NCI-H2107 treated with DMSO at 0.1 percent for 48 hours (cell line): ENCODE measurements at regions not wholly inside any gene's neighbourhood (a gene's known extent, or its start where the extent isn't known, plus 50 kb on each side); places are given as distances from the start of the nearest gene placed in this dataset.

Source experiments
- DNase-seq: peaks from one replicate; lab custom pipeline; 2025; ENCODE audit not compliant: unreplicated experiment; lab: John Stamatoyannopoulos, UW

GRCh38 chr4:14659286-14659685 is 343.0 kb upstream of the CPEB2 start:
- DNase-seq, result no peak

GRCh38 chr4:14667624-14668151 is 334.6 kb upstream of the CPEB2 start:
- DNase-seq, result no peak

- DNase-seq, result no peak
Measured at GRCh38 chr4:14668296-14668695, 334.0 kb upstream of the CPEB2 start.

- DNase-seq, result no peak
Measured at GRCh38 chr4:14669371-14669770, 332.9 kb upstream of the CPEB2 start.

GRCh38 chr4:14671146-14671545 is 331.1 kb upstream of the CPEB2 start:
- DNase-seq, result no peak

- no peak for DNase-seq
Measured at GRCh38 chr4:14675279-14675985, 326.8 kb upstream of the CPEB2 start.

- DNase-seq, result no peak
Measured at GRCh38 chr4:14679906-14680305, 322.4 kb upstream of the CPEB2 start.

GRCh38 chr4:14681330-14681729 is 321.0 kb upstream of the CPEB2 start:
- no peak for DNase-seq

- DNase-seq, result no peak
Measured at GRCh38 chr4:14693728-14694127, 308.6 kb upstream of the CPEB2 start.

- no peak for DNase-seq
Measured at GRCh38 chr4:14695095-14695845, 307.0 kb upstream of the CPEB2 start.

GRCh38 chr4:14700083-14700482 is 302.2 kb upstream of the CPEB2 start:
- no peak for DNase-seq

- no peak for DNase-seq
Measured at GRCh38 chr4:14700544-14700943, 301.7 kb upstream of the CPEB2 start.

GRCh38 chr4:14701389-14701788 is 300.9 kb upstream of the CPEB2 start:
- DNase-seq, result no peak

GRCh38 chr4:14701896-14702295 is 300.4 kb upstream of the CPEB2 start:
- DNase-seq, result no peak

GRCh38 chr4:14708574-14708973 is 293.7 kb upstream of the CPEB2 start:
- DNase-seq, result no peak

- no peak for DNase-seq
Measured at GRCh38 chr4:14711259-14711658, 291.0 kb upstream of the CPEB2 start.

GRCh38 chr4:14716691-14717090 is 285.6 kb upstream of the CPEB2 start:
- no peak for DNase-seq

GRCh38 chr4:14719053-14719452 is 283.2 kb upstream of the CPEB2 start:
- DNase-seq, result no peak

GRCh38 chr4:14726441-14726840 is 275.8 kb upstream of the CPEB2 start:
- DNase-seq, result no peak

GRCh38 chr4:14726877-14727361 is 275.4 kb upstream of the CPEB2 start:
- peak; percentile 26 for DNase-seq

- no peak for DNase-seq
Measured at GRCh38 chr4:14729282-14730000, 272.8 kb upstream of the CPEB2 start.

GRCh38 chr4:14742054-14742453 is 260.2 kb upstream of the CPEB2 start:
- no peak for DNase-seq
